ENCODE measurements at regions not wholly inside any gene's neighbourhood (a gene's known extent, or its start where the extent isn't known, plus 50 kb on each side); places are given as distances from the start of the nearest gene placed in this dataset.

DNA sequence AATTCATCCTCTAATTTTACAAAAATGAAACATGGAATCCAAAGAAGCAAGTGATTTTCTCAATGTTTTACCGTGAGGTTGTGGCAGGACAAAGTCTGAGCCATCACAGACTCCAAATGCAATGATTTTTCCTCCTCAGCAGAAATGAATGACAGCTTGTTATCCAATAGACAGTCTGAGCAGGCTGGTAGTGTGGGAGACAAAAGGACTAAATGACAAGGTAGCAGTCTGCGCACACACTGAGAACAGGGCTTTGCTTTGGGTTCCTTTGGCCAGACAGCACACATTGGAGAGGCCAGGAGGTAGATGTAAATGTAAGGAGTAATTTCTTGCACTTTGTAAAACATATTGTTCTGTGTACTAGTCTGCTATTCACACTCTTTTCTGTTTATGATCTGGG is 50.3 kb upstream of the RGPD4 start:
- Histone ChIP-seq H3K27ac (no peak overlapping the region), H3K4me3 (no peak overlapping the region), H3K9me3 (no peaks in the 10 kb centered on the region), H3K36me3 (ENCODE audit: insufficient read depth in 1 of 2, low read depth in 1 of 2) (no peaks in the 10 kb centered on the region), H3K4me1 (no peaks in the 10 kb centered on the region), H3K27me3 (ENCODE audit: insufficient read depth in 3 of 3, low read length in 2 of 3) (no peaks in the 10 kb centered on the region)
- TF ChIP-seq, protein P1, sequence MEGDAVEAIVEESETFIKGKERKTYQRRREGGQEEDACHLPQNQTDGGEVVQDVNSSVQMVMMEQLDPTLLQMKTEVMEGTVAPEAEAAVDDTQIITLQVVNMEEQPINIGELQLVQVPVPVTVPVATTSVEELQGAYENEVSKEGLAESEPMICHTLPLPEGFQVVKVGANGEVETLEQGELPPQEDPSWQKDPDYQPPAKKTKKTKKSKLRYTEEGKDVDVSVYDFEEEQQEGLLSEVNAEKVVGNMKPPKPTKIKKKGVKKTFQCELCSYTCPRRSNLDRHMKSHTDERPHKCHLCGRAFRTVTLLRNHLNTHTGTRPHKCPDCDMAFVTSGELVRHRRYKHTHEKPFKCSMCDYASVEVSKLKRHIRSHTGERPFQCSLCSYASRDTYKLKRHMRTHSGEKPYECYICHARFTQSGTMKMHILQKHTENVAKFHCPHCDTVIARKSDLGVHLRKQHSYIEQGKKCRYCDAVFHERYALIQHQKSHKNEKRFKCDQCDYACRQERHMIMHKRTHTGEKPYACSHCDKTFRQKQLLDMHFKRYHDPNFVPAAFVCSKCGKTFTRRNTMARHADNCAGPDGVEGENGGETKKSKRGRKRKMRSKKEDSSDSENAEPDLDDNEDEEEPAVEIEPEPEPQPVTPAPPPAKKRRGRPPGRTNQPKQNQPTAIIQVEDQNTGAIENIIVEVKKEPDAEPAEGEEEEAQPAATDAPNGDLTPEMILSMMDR (IDR thresholded peaks at IDR 0.05): no peak
- DNase-seq: no peak
- no peak for ATAC-seq
- intact Hi-C loops (cut with DNase I): no loop called here
- WGBS, 3 donors: 82 to 89% (median 87%) methylated on average over 2 of the region's 2 CpGs

Data from psoas muscle (tissue), 7 donors.